Myocyte (in vitro differentiated cells): ENCODE measurements at regions not wholly inside any gene's neighbourhood (a gene's known extent, or its start where the extent isn't known, plus 50 kb on each side); places are given as distances from the start of the nearest gene placed in this dataset.
"Not testable (repeated sequence)": the region's sequence is repeated elsewhere in the genome, so short reads cannot be mapped to it uniquely, and the experiment has no call there.

Experiments used
- DNase-seq: peaks from one replicate; pipeline ENCODE4 v3.0.0-alpha.2; 2012; ENCODE audit warnings: low read depth

GRCh38 chr10:10053051-10053450, 964.6 kb upstream of the CELF2 start:
- peak; percentile 9 for DNase-seq

- no peak for DNase-seq
Measured at GRCh38 chr10:10054466-10054865, 963.2 kb upstream of the CELF2 start.

GRCh38 chr10:10055656-10056442, 961.8 kb upstream of the CELF2 start:
- DNase-seq, result no peak

- DNase-seq, result no peak
Measured at GRCh38 chr10:10056961-10057360, 960.7 kb upstream of the CELF2 start.

- no peak for DNase-seq
Measured at GRCh38 chr10:10067644-10068043, 950.0 kb upstream of the CELF2 start.

GRCh38 chr10:10074847-10075246, 942.8 kb upstream of the CELF2 start:
- DNase-seq, result not testable (repeated sequence)

- no peak for DNase-seq
Measured at GRCh38 chr10:10078446-10078845, 939.2 kb upstream of the CELF2 start.

GRCh38 chr10:10092581-10092980, 925.1 kb upstream of the CELF2 start:
- peak; percentile 69 for DNase-seq

- DNase-seq, result no peak
Measured at GRCh38 chr10:10093021-10093420, 924.7 kb upstream of the CELF2 start.

- peak; percentile 60 for DNase-seq
Measured at GRCh38 chr10:10094691-10095090, 923.0 kb upstream of the CELF2 start.

GRCh38 chr10:10096296-10096695, 921.4 kb upstream of the CELF2 start:
- DNase-seq, result no peak

- no peak for DNase-seq
Measured at GRCh38 chr10:10096898-10097297, 920.8 kb upstream of the CELF2 start.

GRCh38 chr10:10101106-10101505, 916.6 kb upstream of the CELF2 start:
- no peak for DNase-seq

- no peak for DNase-seq
Measured at GRCh38 chr10:10110844-10111490, 906.7 kb upstream of the CELF2 start.

- DNase-seq, result no peak
Measured at GRCh38 chr10:10118131-10118530, 899.5 kb upstream of the CELF2 start.

GRCh38 chr10:10120671-10121070, 897.0 kb upstream of the CELF2 start:
- DNase-seq, result no peak

- DNase-seq, result no peak
Measured at GRCh38 chr10:10125676-10126075, 892.0 kb upstream of the CELF2 start.

- no peak for DNase-seq
Measured at GRCh38 chr10:10126218-10126617, 891.5 kb upstream of the CELF2 start.

GRCh38 chr10:10128387-10128786, 889.3 kb upstream of the CELF2 start:
- no peak for DNase-seq

- no peak for DNase-seq
Measured at GRCh38 chr10:10130686-10131085, 887.0 kb upstream of the CELF2 start.

- DNase-seq, result no peak
Measured at GRCh38 chr10:10132009-10132408, 885.7 kb upstream of the CELF2 start.

- no peak for DNase-seq
Measured at GRCh38 chr10:10133281-10133680, 884.4 kb upstream of the CELF2 start.

- DNase-seq, result peak; percentile 21
Measured at GRCh38 chr10:10138685-10139084, 879.0 kb upstream of the CELF2 start.
